ENCODE measurements at regions not wholly inside any gene's neighbourhood (a gene's known extent, or its start where the extent isn't known, plus 50 kb on each side); places are given as distances from the start of the nearest gene placed in this dataset.
A peak's percentile ranks its signal among the peaks of the same experiment; 100 is the strongest.

GRCh38 chr10:131770946-131771633, 129.7 kb upstream of the PPP2R2D start:
- H3K4me1 ChIP-seq (ENCODE audit: control insufficient read depth in 5 of 5, insufficient read depth in 5 of 5, low read length in 5 of 5): no peaks in the 10 kb centered on the region
- H3K36me3 ChIP-seq (ENCODE audit: control insufficient read depth in 4 of 4, insufficient read depth in 4 of 4, low read length in 4 of 4): no peaks in the 10 kb centered on the region
- DNase-seq (no peak), ATAC-seq (ENCODE audit: insufficient read depth, low FRiP score) (no peak)
- H3K27me3 ChIP-seq (ENCODE audit: control insufficient read depth in 3 of 3, insufficient read depth in 3 of 3, low read length in 2 of 3): no peaks in the 10 kb centered on the region
- no peak overlapping the region for H3K4me3 ChIP-seq
- H3K9me3 ChIP-seq (ENCODE audit: control insufficient read depth in 4 of 4, insufficient read depth in 3 of 4, low read length in 3 of 4): peaks cover 0 to 13% (median 0%) of the 10 kb centered on the region in 4 donors
- 81 to 84% methylated on average over 19 to 21 of the region's 21 CpGs for WGBS, 2 donors
- no peak for TF ChIP-seq CTCF (IDR thresholded peaks at IDR 0.05; ENCODE audit: control extremely low read depth, extremely low read depth)
- no peak overlapping the region for H3K27ac ChIP-seq (ENCODE audit: low read depth in 1 of 2, low read length in 1 of 2)
- no peak overlapping the region for H3K9ac ChIP-seq (ENCODE audit: insufficient read depth in 1 of 2, low read length in 2 of 2)

- ATAC-seq (ENCODE audit: insufficient read depth, low FRiP score): no peak
Observed at GRCh38 chr10:131771634-131772358, 129.0 kb upstream of the PPP2R2D start.

GRCh38 chr10:131772441-131772840, 128.4 kb upstream of the PPP2R2D start:
- 54 to 72% methylated on average over 9 of the region's 9 CpGs for WGBS, 2 donors
- ATAC-seq (ENCODE audit: insufficient read depth, low FRiP score): no peak
- Histone ChIP-seq H3K4me3 (no peak overlapping the region), H3K9me3 (ENCODE audit: control insufficient read depth in 4 of 4, insufficient read depth in 3 of 4, low read length in 3 of 4) (peaks cover 0 to 22% (median 4%) of the 10 kb centered on the region in 4 donors), H3K4me1 (ENCODE audit: control insufficient read depth in 5 of 5, insufficient read depth in 5 of 5, low read length in 5 of 5) (no peaks in the 10 kb centered on the region), H3K36me3 (ENCODE audit: control insufficient read depth in 4 of 4, insufficient read depth in 4 of 4, low read length in 4 of 4) (no peaks in the 10 kb centered on the region), H3K27me3 (ENCODE audit: control insufficient read depth in 3 of 3, insufficient read depth in 3 of 3, low read length in 2 of 3) (no peaks in the 10 kb centered on the region), H3K9ac (ENCODE audit: insufficient read depth in 1 of 2, low read length in 2 of 2) (no peak overlapping the region), H3K27ac (ENCODE audit: low read depth in 1 of 2, low read length in 1 of 2) (no peak overlapping the region)
- TF ChIP-seq CTCF (IDR thresholded peaks at IDR 0.05; ENCODE audit: control extremely low read depth, extremely low read depth): no peak
- DNase-seq: peak in 2 of 3 donors; percentile 16 to 44

More at GRCh38 chr10:131771634-131772358, 129.0 kb upstream of the PPP2R2D start:
- Histone ChIP-seq H3K9ac (ENCODE audit: insufficient read depth in 1 of 2, low read length in 2 of 2) (no peak overlapping the region), H3K4me3 (no peak overlapping the region), H3K27me3 (ENCODE audit: control insufficient read depth in 3 of 3, insufficient read depth in 3 of 3, low read length in 2 of 3) (no peaks in the 10 kb centered on the region), H3K4me1 (ENCODE audit: control insufficient read depth in 5 of 5, insufficient read depth in 5 of 5, low read length in 5 of 5) (no peaks in the 10 kb centered on the region), H3K27ac (ENCODE audit: low read depth in 1 of 2, low read length in 1 of 2) (no peak overlapping the region), H3K36me3 (ENCODE audit: control insufficient read depth in 4 of 4, insufficient read depth in 4 of 4, low read length in 4 of 4) (no peaks in the 10 kb centered on the region), H3K9me3 (ENCODE audit: control insufficient read depth in 4 of 4, insufficient read depth in 3 of 4, low read length in 3 of 4) (peaks cover 0 to 17% (median under 1%) of the 10 kb centered on the region in 4 donors)
- DNase-seq: no peak
- whole genome bisulfite sequencing, 2 donors: 88 to 92% methylated on average over 16 of the region's 16 CpGs
- TF ChIP-seq CTCF (IDR thresholded peaks at IDR 0.05; ENCODE audit: control extremely low read depth, extremely low read depth): no peak
